Esophagus muscularis mucosa (tissue), 4 donors: ENCODE measurements at regions not wholly inside any gene's neighbourhood (a gene's known extent, or its start where the extent isn't known, plus 50 kb on each side); places are given as distances from the start of the nearest gene placed in this dataset.

Source experiments
- EP300 ChIP-seq: sonication (generic); formaldehyde crosslinking; IDR thresholded peaks from one replicate; pipeline ENCODE4 v1.6.1; 2017; ENCODE audit warnings: antibody characterized with exemption
- POLR2A ChIP-seq: fragments of 450-650 bp; IDR thresholded peaks from one replicate; pipeline ENCODE4 v1.6.1; 2017; ENCODE audit warnings: antibody characterized with exemption, moderate library complexity, mild to moderate bottlenecking, low read depth
- TF ChIP-seq, protein P1 (sequence below), 3 experiments: fragments of 200-600 bp in 2 of 3; fragments of 450-650 bp in 1 of 3; sonication (generic) in 2 of 3; IDR thresholded peaks; one replicate each; pipeline ENCODE4 v1.5.1; 2017 to 2019; ENCODE audit warnings: antibody characterized with exemption in 3 of 3, mild to moderate bottlenecking in 2 of 3, moderate library complexity in 1 of 3

DNA sequence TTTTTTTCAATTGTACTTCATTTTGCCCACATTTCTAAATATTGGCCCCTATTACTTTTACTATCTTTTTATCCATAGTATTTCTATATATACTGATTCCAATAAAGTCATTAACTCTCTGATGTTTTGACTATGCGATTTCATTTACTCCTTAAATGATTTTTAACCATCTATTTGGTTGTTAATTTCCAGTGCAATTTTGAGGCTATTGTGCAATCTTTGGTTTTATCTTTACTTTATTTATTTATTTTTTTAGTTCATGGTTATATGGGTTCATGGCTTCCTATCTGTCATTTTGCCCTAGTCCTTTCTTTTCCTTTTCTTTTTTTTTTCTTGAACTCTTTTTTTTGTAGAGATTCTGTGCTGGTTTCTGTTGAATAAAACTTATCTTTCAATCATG, 1408.0 kb upstream of the GBE1 start:
- TF ChIP-seq, protein P1, sequence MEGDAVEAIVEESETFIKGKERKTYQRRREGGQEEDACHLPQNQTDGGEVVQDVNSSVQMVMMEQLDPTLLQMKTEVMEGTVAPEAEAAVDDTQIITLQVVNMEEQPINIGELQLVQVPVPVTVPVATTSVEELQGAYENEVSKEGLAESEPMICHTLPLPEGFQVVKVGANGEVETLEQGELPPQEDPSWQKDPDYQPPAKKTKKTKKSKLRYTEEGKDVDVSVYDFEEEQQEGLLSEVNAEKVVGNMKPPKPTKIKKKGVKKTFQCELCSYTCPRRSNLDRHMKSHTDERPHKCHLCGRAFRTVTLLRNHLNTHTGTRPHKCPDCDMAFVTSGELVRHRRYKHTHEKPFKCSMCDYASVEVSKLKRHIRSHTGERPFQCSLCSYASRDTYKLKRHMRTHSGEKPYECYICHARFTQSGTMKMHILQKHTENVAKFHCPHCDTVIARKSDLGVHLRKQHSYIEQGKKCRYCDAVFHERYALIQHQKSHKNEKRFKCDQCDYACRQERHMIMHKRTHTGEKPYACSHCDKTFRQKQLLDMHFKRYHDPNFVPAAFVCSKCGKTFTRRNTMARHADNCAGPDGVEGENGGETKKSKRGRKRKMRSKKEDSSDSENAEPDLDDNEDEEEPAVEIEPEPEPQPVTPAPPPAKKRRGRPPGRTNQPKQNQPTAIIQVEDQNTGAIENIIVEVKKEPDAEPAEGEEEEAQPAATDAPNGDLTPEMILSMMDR (IDR thresholded peaks at IDR 0.05), result no peak
- TF ChIP-seq POLR2A (no peak), EP300 (no peak)
